Hepatocyte (in vitro differentiated cells): ENCODE measurements at regions not wholly inside any gene's neighbourhood (a gene's known extent, or its start where the extent isn't known, plus 50 kb on each side); places are given as distances from the start of the nearest gene placed in this dataset.

Experiments used
- CTCF ChIP-seq: fragments of 200-600 bp; sonication (generic); IDR thresholded peaks from 2 replicates; pipeline ENCODE4 v1.5.1; 2016; ENCODE audit warnings: antibody characterized with exemption, mild to moderate bottlenecking; ENCODE audit not compliant: poor library complexity
- EZH2 ChIP-seq: fragments of 200-600 bp; sonication (generic); IDR thresholded peaks from 2 replicates; pipeline ENCODE4 v1.6.1; 2016; ENCODE audit warnings: antibody characterized with exemption, mild to moderate bottlenecking, borderline replicate concordance

- no peak for TF ChIP-seq CTCF
- no peak for TF ChIP-seq EZH2
These were observed 247.3 kb upstream of the RBBP8 start for GRCh38 chr18:22685788-22686187.
